Prostate gland (tissue), 2 donors: ENCODE measurements at regions not wholly inside any gene's neighbourhood (a gene's known extent, or its start where the extent isn't known, plus 50 kb on each side); places are given as distances from the start of the nearest gene placed in this dataset.

ENCODE experiments used
- CTCF ChIP-seq, 4 experiments: fragments of 200-600 bp in 2 of 4; fragments of 450-650 bp in 2 of 4; sonication (generic) in 2 of 4; IDR thresholded peaks; 1 replicate in 3 of 4; 2 replicates in 1 of 4; pipeline ENCODE4 v1.5.1; 2016 to 2019; ENCODE audit warnings: antibody characterized with exemption in 4 of 4, mild to moderate bottlenecking in 2 of 4, moderate library complexity in 2 of 4
- POLR2A ChIP-seq: fragments of 450-650 bp; IDR thresholded peaks from one replicate; pipeline ENCODE4 v1.6.1; 2016; ENCODE audit warnings: antibody characterized with exemption, mild to moderate bottlenecking
- POLR2AphosphoS5 ChIP-seq: sonication (generic); formaldehyde crosslinking; IDR thresholded peaks from one replicate; pipeline ENCODE4 v1.6.1; 2017; ENCODE audit warnings: antibody characterized with exemption

GRCh38 chr16:9407206-9407758, 315.8 kb downstream of the HAPSTR1 start:
- TF ChIP-seq POLR2AphosphoS5 = no peak
- no peak for TF ChIP-seq CTCF (IDR thresholded peaks at IDR 0.05)
- TF ChIP-seq POLR2A = no peak
